HG02763 (cell line): ENCODE measurements at regions not wholly inside any gene's neighbourhood (a gene's known extent, or its start where the extent isn't known, plus 50 kb on each side); places are given as distances from the start of the nearest gene placed in this dataset.

Source experiments
- ATAC-seq: cut with Tn5 transposase; IDR thresholded peaks from one replicate; pipeline ENCODE4 v1.9.1; 2021; ENCODE audit warnings: mild to moderate bottlenecking, moderate library complexity; ENCODE audit not compliant: unreplicated experiment

GRCh38 chr6:56378966-56379585 lies 131.7 kb upstream of the COL21A1 start:
- ATAC-seq = no peak

DNA sequence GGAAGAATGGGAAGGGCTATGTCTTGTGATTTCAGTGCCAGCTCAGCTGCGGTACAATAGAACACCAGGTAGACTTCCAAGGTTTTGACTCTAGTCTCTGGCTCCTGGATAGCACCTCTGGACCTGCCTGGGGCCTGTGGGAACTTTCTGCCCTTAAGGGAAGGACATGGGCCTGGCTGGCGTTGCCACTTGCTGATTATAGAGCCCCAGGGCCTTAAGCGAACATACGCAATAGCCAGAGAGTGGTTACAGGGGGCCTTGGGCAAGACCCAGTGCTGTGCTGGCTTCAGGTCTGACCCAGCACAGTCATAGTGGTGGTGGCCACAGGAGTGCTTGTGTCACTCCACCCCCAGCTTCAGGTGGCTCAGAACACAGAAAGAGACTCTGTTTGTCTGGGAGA lies 131.1 kb upstream of the COL21A1 start:
- ATAC-seq = no peak

GRCh38 chr6:56377295-56377694 lies 129.9 kb upstream of the COL21A1 start:
- ATAC-seq = no peak

DNA sequence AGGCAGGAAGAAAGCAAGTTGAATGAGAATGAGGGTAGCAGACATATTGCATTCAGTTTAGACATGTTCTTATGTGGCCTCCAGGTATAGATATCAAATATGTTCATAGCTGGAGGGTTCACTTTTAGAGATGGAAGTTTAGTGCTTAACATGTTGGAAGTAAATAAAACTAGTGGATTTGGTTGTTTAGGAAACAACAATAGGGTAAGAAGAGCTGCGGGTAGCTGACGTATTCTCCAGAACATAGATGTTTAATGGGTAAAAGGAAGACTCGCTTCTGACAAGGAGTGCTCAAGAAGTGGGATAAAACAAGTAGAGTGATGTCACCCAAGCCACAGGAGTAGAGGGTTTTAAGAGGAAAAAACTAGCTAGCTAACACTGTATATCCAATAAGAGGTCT lies 128.4 kb upstream of the COL21A1 start:
- no peak for ATAC-seq

DNA sequence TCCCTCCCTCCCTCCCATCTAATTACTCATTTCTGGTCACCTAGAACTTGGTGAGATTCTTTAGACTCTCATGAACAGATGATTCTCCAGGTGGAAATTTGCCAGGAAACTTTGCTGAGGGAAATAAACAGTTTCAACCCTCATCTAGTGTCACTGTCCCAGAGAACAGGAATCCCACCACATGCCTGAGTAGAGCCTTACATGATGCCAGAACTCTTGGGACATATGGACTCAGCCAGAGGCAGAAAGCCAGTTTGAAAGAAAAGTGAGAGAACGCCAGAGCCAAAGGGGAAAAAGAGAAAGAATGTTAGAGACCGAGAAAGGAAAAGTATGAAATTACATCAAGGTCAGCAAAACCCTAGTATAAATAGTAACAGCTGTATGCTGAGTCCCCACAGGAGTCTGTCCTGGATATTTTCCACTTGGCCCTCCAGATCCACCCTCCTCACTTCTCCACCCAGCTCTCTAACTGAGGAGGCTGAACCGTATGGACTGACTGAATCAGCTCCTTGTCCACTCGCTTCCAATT lies 127.5 kb upstream of the COL21A1 start:
- no peak for ATAC-seq

GRCh38 chr6:56372406-56372995 lies 125.1 kb upstream of the COL21A1 start:
- no peak for ATAC-seq

DNA sequence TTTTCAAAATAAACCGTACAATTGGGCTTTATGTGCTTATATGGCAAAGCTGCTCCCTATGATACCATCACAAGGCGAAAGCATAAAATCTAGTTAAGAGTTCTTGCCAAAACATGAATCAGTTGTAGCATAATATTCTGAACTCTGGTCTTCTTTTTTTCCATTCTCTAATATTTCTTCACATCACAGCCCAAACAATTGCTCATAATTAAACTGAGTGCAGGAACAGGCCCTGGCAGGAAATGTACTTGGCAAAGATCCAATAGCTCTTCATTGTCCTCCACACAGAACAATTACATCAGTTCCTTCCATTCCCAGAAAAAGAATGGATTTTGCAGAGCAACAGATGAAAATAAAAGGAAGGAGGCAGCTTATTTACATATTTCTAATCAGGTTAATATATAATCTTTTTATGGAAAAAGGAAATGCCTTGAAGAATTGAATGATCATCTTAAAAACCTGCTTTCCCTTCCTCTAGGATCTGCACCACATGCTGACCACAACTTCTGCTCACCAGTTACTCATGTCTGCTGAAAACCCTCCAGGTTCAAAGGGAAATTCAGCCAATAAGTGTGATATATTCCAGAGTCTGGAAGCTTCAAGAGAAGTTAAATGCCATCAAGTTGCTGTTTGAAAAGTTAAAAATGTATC lies 123.3 kb upstream of the COL21A1 start:
- ATAC-seq = peak; percentile 85

GRCh38 chr6:56370127-56370540 lies 122.8 kb upstream of the COL21A1 start:
- no peak for ATAC-seq

DNA sequence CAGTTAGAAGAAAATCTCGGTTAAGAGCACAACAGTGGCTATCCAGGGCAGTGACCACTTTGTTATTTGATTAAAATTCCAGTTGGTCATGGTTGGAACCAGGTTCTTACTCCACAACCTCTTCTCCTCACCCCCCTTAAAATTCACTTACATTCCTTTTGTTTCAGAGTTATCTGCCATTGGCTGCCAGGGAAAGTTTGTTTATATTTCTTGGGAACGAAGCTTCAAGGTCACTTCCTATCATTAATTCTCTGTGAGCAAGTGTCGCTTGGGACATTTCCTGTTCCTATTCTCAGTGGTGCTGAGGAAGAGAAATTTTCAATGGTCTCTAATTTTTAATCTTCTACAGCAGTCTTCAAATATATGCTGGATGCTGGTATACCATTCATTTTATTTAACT lies 121.1 kb upstream of the COL21A1 start:
- no peak for ATAC-seq

- no peak for ATAC-seq
These were observed 118.9 kb upstream of the COL21A1 start for GRCh38 chr6:56366141-56366852.

GRCh38 chr6:56364827-56365339 lies 117.5 kb upstream of the COL21A1 start:
- no peak for ATAC-seq

GRCh38 chr6:56364431-56364826 lies 117.0 kb upstream of the COL21A1 start:
- ATAC-seq = no peak

DNA sequence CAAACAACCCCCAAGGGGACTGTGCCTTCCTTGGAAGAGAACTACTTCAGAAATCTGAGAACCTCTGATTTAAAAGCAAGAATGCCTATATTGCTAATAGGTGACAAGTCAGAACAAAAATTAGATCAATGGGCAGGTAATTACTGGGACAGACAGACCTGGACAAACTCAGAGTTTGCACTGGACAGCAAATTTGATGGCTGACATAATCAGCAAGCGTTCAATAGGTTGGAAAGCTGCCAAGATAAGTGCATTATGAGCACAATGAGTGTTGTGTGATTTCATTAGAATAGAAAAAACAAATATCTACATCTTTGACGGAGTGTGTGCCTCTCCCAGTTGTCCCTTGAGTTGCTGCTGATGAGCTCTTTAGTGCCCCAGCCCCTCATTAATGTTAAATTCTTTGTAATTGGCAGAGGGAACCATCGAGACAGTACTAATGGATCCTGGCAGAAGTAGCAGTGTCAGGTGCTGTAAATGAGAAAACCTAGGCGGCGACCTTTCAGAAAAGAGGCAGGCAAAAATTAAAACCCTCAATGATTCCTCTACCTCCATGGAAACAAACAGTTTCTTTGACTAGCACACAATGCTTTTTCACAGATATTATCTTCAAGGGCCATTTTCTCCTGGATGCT lies 116.5 kb upstream of the COL21A1 start:
- no peak for ATAC-seq

DNA sequence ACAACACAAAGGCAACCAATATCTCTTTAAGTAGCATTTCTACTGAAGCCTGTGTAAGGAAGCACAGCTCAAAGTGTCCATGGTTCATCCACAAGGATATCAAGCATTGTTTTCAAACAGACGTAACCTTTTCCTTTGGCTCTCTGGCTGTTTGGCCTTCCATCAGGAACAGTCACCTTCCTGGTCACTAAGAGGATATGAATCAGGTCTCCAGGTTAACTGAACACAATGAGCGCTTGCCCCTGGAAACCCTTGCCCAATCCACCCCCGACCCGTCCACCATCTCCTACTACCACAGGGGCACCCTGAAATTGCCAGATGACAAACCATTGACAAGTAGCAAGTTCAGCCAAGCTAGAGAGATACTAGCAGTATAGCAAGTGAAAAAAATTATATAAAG lies 114.4 kb upstream of the COL21A1 start:
- no peak for ATAC-seq

GRCh38 chr6:56359201-56359899 lies 112.0 kb upstream of the COL21A1 start:
- ATAC-seq = peak; percentile 73

DNA sequence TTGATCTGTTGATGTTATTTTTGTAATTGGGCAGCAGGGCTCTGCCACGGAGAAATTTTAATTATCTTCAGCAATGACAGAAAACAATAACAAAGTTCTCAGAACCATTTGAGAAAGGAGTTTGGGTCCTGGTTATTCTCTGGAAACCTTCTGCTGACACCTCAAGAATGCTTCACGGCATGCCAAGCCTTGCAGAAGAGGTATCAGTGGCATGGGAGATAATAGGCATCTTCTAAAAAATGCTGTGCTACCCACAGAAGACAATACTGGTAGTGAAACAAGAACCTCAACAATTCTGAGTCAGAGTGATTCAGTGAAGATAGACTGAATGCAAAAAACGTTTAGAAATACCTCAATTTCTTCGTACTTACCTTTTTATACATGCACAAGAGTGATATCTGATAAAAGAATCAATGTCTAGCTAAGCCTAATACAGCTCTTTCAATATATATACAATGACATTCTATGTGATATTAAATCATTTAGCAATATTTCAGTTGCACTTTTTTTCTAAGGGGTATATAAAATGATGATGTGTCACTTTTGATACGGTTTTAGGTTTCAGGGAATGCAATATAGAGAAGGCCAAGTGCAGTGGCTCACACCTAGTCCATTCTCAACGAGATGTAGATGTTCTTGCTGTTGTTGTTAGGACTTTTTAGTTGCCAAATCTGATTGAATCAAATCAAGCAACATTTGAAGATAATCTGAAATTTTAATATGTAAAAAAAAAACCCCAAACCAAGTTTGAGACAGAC lies 110.4 kb upstream of the COL21A1 start:
- no peak for ATAC-seq

DNA sequence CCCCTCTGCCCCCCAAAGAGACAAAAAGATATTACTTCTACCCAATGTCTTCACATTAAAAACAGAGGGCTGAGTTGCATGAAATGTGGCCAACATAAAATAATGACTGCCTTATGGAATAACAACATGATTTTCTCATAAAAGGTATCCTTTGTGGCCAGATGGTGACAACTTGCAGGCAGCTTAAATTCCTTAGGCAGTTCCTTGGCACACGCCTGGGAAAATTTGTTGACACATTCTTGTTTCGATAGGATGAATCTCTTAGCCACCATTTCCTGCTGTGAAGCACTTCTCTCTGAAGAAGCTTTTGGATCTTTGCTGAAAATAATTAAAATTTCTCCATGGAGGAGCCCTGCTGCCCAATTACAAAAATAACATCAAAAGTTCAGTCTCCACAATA lies 109.0 kb upstream of the COL21A1 start:
- ATAC-seq = no peak

- ATAC-seq = no peak
These were observed 106.5 kb upstream of the COL21A1 start for GRCh38 chr6:56353860-56354259.

- no peak for ATAC-seq
These were observed 103.4 kb upstream of the COL21A1 start for GRCh38 chr6:56350628-56351260.
